IMR-90 (cell line): ENCODE measurements at regions not wholly inside any gene's neighbourhood (a gene's known extent, or its start where the extent isn't known, plus 50 kb on each side); places are given as distances from the start of the nearest gene placed in this dataset.

Experiments
- ATAC-seq: fragments of 200-7000 bp; cut with Tn5 transposase; 2 replicates; pipeline ENCODE4 v1.9.1; 2020; ENCODE audit warnings: low read depth, mild to moderate bottlenecking, moderate library complexity
- BruUV-seq: library from RNA; stranded (reverse); fragments of 400-500 nt; replicated peaks from 2 replicates; lab custom pipeline; 2021; lab: Mats Ljungman, UMichigan
- CTCF ChIA-PET: fragments of 300-600 bp; formaldehyde crosslinking; extraction: SDS; loops from one replicate; lab custom pipeline; 2021; ENCODE audit warnings: antibody characterized with exemption; lab: Yijun Ruan, JAX
- POLR2A ChIA-PET: fragments of 300-600 bp; sonication (Branson Sonifier 250); formaldehyde crosslinking; loops from one replicate; lab custom pipeline; 2022; ENCODE audit warnings: antibody characterized with exemption; ENCODE audit not compliant: unreplicated experiment; lab: Charles Lee
- DNase-seq: peaks from one replicate; pipeline ENCODE4 v3.0.0; 2013
- H2AFZ ChIP-seq: replicated peaks from 2 replicates; pipeline ENCODE3; 2013; ENCODE audit warnings: low read length, mild to moderate bottlenecking; ENCODE audit not compliant: poor library complexity
- H2AK5ac ChIP-seq: 2 replicates; pipeline ENCODE4 v1.6.1; 2013; ENCODE audit warnings: low read depth, low read length, inconsistent platforms
- H2AK9ac ChIP-seq: replicated peaks from 2 replicates; pipeline ENCODE3; 2013; ENCODE audit warnings: mild to moderate bottlenecking, low read depth, low read length, moderate library complexity; ENCODE audit not compliant: poor library complexity
- H2BK120ac ChIP-seq: 2 replicates; pipeline ENCODE4 v1.6.1; 2013; ENCODE audit warnings: low read depth, low read length, inconsistent platforms
- H2BK15ac ChIP-seq: 3 replicates; pipeline ENCODE4 v1.6.1; 2013; ENCODE audit warnings: low read depth, low read length, inconsistent platforms
- H2BK20ac ChIP-seq: 2 replicates; pipeline ENCODE4 v1.6.1; 2013; ENCODE audit warnings: low read depth, mild to moderate bottlenecking, inconsistent platforms, low read length, moderate library complexity
- H2BK5ac ChIP-seq: 2 replicates; pipeline ENCODE4 v1.6.1; 2013; ENCODE audit warnings: mild to moderate bottlenecking, low read depth, low read length, inconsistent platforms; ENCODE audit not compliant: poor library complexity, severe bottlenecking
- H3K14ac ChIP-seq: replicated peaks from 2 replicates; pipeline ENCODE4 v1.6.1; 2013; ENCODE audit warnings: low read depth, low read length, inconsistent platforms
- H3K18ac ChIP-seq: 2 replicates; pipeline ENCODE4 v1.6.1; 2013; ENCODE audit warnings: low read depth, low read length, control low read depth
- H3K23ac ChIP-seq: 2 replicates; pipeline ENCODE4 v1.6.1; 2013; ENCODE audit warnings: low read depth, low read length, inconsistent platforms
- H3K27ac ChIP-seq: 2 replicates; pipeline ENCODE4 v1.5.1; 2013; ENCODE audit warnings: mild to moderate bottlenecking, control low read depth, low read length; ENCODE audit not compliant: insufficient read depth
- H3K27me3 ChIP-seq: 2 replicates; pipeline ENCODE4 v1.6.1; 2013; ENCODE audit warnings: low read length; ENCODE audit not compliant: control insufficient read depth, insufficient read depth
- H3K36me3 ChIP-seq: 2 replicates; pipeline ENCODE4 v1.6.1; 2013; ENCODE audit warnings: low read length, mixed read lengths; ENCODE audit not compliant: control insufficient read depth, insufficient read depth
- H3K4ac ChIP-seq: 2 replicates; pipeline ENCODE4 v1.6.1; 2013; ENCODE audit warnings: low read depth, low read length, inconsistent platforms
- H3K4me1 ChIP-seq: 2 replicates; pipeline ENCODE4 v1.6.1; 2013; ENCODE audit warnings: low read length, mixed read lengths; ENCODE audit not compliant: control insufficient read depth, insufficient read depth
- H3K4me2 ChIP-seq: 2 replicates; pipeline ENCODE4 v1.6.1; 2013; ENCODE audit warnings: low read depth, mild to moderate bottlenecking, control low read depth, low read length, moderate library complexity
- H3K4me3 ChIP-seq: 2 replicates; pipeline ENCODE4 v1.5.1; 2013; ENCODE audit warnings: low read depth, mild to moderate bottlenecking, control low read depth, low read length, moderate library complexity; ENCODE audit not compliant: insufficient read depth
- H3K56ac ChIP-seq: 2 replicates; pipeline ENCODE4 v1.6.1; 2013; ENCODE audit warnings: low read length, inconsistent platforms; ENCODE audit not compliant: insufficient read depth; ENCODE audit errors: extremely low read depth
- H3K79me1 ChIP-seq, 2 experiments: 2 replicates each; pipeline ENCODE4 v1.6.1; 2013; ENCODE audit warnings: low read length in 2 of 2, inconsistent platforms in 1 of 2, low read depth in 1 of 2
- H3K9ac ChIP-seq: 2 replicates; pipeline ENCODE4 v1.6.1; 2013; ENCODE audit warnings: low read depth, low read length, control low read depth
- H3K9me1 ChIP-seq: 2 replicates; pipeline ENCODE4 v1.6.1; 2013; ENCODE audit warnings: low read length, inconsistent platforms; ENCODE audit not compliant: insufficient read depth
- H3K9me3 ChIP-seq: 2 replicates; pipeline ENCODE4 v1.6.1; 2013; ENCODE audit warnings: low read length; ENCODE audit not compliant: control insufficient read depth, insufficient read depth
- H4K20me1 ChIP-seq: 2 replicates; pipeline ENCODE4 v1.6.1; 2013; ENCODE audit warnings: low read length, inconsistent platforms; ENCODE audit not compliant: insufficient read depth
- H4K5ac ChIP-seq: 2 replicates; pipeline ENCODE4 v1.6.1; 2013; ENCODE audit warnings: mild to moderate bottlenecking, low read depth, low read length, control low read depth
- H4K8ac ChIP-seq, 2 experiments: 2 replicates each; pipeline ENCODE4 v1.6.1; 2013; ENCODE audit warnings: low read depth in 2 of 2, low read length in 2 of 2, control low read depth in 1 of 2, inconsistent platforms in 1 of 2
- H4K91ac ChIP-seq: 2 replicates; pipeline ENCODE4 v1.6.1; 2013; ENCODE audit warnings: low read depth, low read length, inconsistent platforms; ENCODE audit not compliant: insufficient read depth
- CTCF ChIP-seq: conservative IDR thresholded peaks from 2 replicates; pipeline ENCODE4 v1.5.1; 2012; ENCODE audit warnings: mild to moderate bottlenecking, low read depth, low read length, improper control_type of control experiment
- WGBS, 2 experiments: methylation state at CpG; one replicate each; pipeline versions ENCODE4 v1.1.5 to v1.1.7; 2013; ENCODE audit warnings: missing lambda C conversion rate in 2 of 2; ENCODE audit not compliant: insufficient read length in 1 of 2; ENCODE audit errors: extremely low coverage in 2 of 2; 5-methylcytosine and 5-hydroxymethylcytosine counted together
- dilution Hi-C: fragments of 300-500 bp; cut with HindIII; formaldehyde crosslinking; loops from one replicate; pipeline ENCODE4 v1.14.3; 2018; ENCODE audit warnings: low sequenced_read_pairs; ENCODE audit not compliant: unreplicated experiment
- in situ Hi-C: fragments of 300-500 bp; cut with MboI; formaldehyde crosslinking; loops from 3 replicates; pipeline ENCODE4 v1.14.3; 2019; ENCODE audit warnings: low sequenced_read_pairs, inconsistent platforms, mixed read lengths
- intact Hi-C: fragments of 100-400 bp; cut with micrococcal nuclease; formaldehyde crosslinking; loops from 2 replicates; pipeline ENCODE4 v1.10.0; 2022

GRCh38 chr1:96513136-96513535, 208.4 kb upstream of the PTBP2 start:
- Histone ChIP-seq H4K91ac (no peak overlapping the region), H4K8ac (no peak overlapping the region), H3K56ac (no peak overlapping the region), H3K23ac (no peak overlapping the region), H3K4ac (no peak overlapping the region), H3K36me3 (no peaks in the 10 kb centered on the region), H2BK20ac (no peak overlapping the region), H3K4me1 (no peaks in the 10 kb centered on the region), H3K9me3 (no peaks in the 10 kb centered on the region), H3K27me3 (no peaks in the 10 kb centered on the region), H3K9me1 (no peaks in the 10 kb centered on the region), H2AK9ac (no peak overlapping the region), H2BK120ac (no peak overlapping the region), H3K18ac (no peak overlapping the region), H3K79me1 (no peaks in the 10 kb centered on the region), H2AK5ac (no peak overlapping the region), H2BK5ac (no peak overlapping the region), H4K20me1 (no peaks in the 10 kb centered on the region), H2BK15ac (no peak overlapping the region), H3K27ac (no peak overlapping the region), H3K9ac (no peak overlapping the region), H2AFZ (no peak overlapping the region), H3K14ac (no peak overlapping the region), H3K4me2 (no peak overlapping the region), H4K5ac (no peak overlapping the region), H3K4me3 (no peak overlapping the region)
- no TSS peak for BruUV-seq
- TF ChIP-seq CTCF, result no peak
- dilution Hi-C loops (no loop called here), in situ Hi-C loops (no loop called here), intact Hi-C loops (no loop called here)
- CTCF ChIA-PET, result interaction anchor here (0.6 kb wide), 2 partner anchors 109 to 1178 kb away, joined by 3 to 4 read pairs; no protein-coding TSS in a partner anchor
- POLR2A ChIA-PET, result no interaction called here
- ATAC-seq (no peak), DNase-seq (no peak)
- no CpG with 5 or more reads among the region's 1 CpG for WGBS, 2 experiments
